Osteocyte (in vitro differentiated cells): ENCODE measurements at regions not wholly inside any gene's neighbourhood (a gene's known extent, or its start where the extent isn't known, plus 50 kb on each side); places are given as distances from the start of the nearest gene placed in this dataset.

Experiments used
- DNase-seq: peaks from one replicate; pipeline ENCODE4 v3.0.0; 2021; ENCODE audit warnings: mixed read lengths; ENCODE audit not compliant: unreplicated experiment; ENCODE audit errors: extremely low spot score
- H3K27ac Mint-ChIP-seq: one replicate; pipeline ENCODE4 v1.8.0; 2021; ENCODE audit warnings: mild to moderate bottlenecking, mixed read lengths; ENCODE audit not compliant: unreplicated experiment
- H3K27me3 Mint-ChIP-seq: one replicate; pipeline ENCODE4 v1.8.0; 2021; ENCODE audit warnings: mixed read lengths; ENCODE audit not compliant: unreplicated experiment
- H3K36me3 Mint-ChIP-seq: one replicate; pipeline ENCODE4 v1.8.0; 2021; ENCODE audit warnings: mixed read lengths; ENCODE audit not compliant: unreplicated experiment
- H3K4me1 Mint-ChIP-seq: one replicate; pipeline ENCODE4 v1.8.0; 2021; ENCODE audit warnings: mixed read lengths; ENCODE audit not compliant: unreplicated experiment
- H3K4me3 Mint-ChIP-seq: one replicate; pipeline ENCODE4 v1.8.0; 2021; ENCODE audit warnings: mild to moderate bottlenecking, moderate library complexity, mixed read lengths; ENCODE audit not compliant: unreplicated experiment
- H3K9me3 Mint-ChIP-seq: one replicate; pipeline ENCODE4 v1.8.0; 2021; ENCODE audit warnings: mixed read lengths; ENCODE audit not compliant: unreplicated experiment
- TF ChIP-seq, protein P1 (sequence below): fragments of 200-600 bp; sonication (generic); IDR thresholded peaks from 2 replicates; pipeline ENCODE4 v1.5.0; 2021; ENCODE audit warnings: antibody characterized with exemption, mild to moderate bottlenecking, moderate library complexity

DNA sequence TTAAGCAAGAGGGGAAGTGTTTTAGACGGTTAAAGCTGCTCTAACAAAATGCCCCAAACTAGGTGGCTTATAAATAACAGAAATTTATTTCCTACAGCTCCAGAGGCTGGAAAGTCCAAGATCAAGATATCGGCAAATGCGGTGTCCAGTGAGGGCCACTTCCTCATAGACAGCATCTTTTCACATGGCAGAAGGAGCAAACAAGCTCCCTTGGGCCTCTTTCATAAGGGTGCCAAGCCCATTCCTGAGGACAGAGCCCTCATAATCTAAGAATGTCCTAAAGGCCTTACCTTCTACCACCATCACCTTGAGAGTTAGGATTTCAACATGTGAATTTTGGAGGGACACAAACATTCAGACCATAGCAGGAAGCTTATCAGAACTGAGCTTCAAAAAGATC is 57.3 kb upstream of the PPP1CB start:
- H3K27me3 Mint-ChIP-seq, result no peaks in the 10 kb centered on the region
- no peak overlapping the region for H3K4me3 Mint-ChIP-seq
- peaks cover 47% of the 10 kb centered on the region for H3K4me1 Mint-ChIP-seq
- TF ChIP-seq, protein P1, sequence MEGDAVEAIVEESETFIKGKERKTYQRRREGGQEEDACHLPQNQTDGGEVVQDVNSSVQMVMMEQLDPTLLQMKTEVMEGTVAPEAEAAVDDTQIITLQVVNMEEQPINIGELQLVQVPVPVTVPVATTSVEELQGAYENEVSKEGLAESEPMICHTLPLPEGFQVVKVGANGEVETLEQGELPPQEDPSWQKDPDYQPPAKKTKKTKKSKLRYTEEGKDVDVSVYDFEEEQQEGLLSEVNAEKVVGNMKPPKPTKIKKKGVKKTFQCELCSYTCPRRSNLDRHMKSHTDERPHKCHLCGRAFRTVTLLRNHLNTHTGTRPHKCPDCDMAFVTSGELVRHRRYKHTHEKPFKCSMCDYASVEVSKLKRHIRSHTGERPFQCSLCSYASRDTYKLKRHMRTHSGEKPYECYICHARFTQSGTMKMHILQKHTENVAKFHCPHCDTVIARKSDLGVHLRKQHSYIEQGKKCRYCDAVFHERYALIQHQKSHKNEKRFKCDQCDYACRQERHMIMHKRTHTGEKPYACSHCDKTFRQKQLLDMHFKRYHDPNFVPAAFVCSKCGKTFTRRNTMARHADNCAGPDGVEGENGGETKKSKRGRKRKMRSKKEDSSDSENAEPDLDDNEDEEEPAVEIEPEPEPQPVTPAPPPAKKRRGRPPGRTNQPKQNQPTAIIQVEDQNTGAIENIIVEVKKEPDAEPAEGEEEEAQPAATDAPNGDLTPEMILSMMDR, result no peak
- H3K27ac Mint-ChIP-seq, result no peak overlapping the region
- no peaks in the 10 kb centered on the region for H3K9me3 Mint-ChIP-seq
- no peaks in the 10 kb centered on the region for H3K36me3 Mint-ChIP-seq
- no peak for DNase-seq

DNA sequence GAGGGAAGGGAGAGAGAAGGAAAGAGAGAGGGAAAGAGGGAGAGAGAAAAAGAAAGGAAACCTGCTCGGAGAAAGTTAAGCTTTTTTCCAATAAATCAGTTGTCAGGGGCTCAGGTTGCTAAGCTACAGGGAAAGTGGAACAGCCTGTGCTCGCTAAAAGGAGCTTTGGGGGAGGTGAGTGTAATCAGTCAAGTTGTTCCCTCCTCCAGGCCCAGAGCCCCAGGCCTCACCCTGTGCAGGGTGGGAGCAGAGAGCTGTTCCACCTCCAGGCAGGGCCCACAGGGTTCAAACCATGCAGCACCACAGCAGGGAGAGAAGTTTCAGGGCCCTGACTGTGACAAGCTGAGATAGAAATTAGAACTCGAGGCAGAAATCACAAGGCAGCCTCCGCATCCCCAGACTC is 56.4 kb upstream of the PPP1CB start:
- no peaks in the 10 kb centered on the region for H3K9me3 Mint-ChIP-seq
- H3K36me3 Mint-ChIP-seq, result no peaks in the 10 kb centered on the region
- TF ChIP-seq, protein P1, result no peak
- no peaks in the 10 kb centered on the region for H3K27me3 Mint-ChIP-seq
- H3K4me3 Mint-ChIP-seq, result no peak overlapping the region
- peaks cover 46% of the 10 kb centered on the region for H3K4me1 Mint-ChIP-seq
- DNase-seq, result no peak
- peak overlapping the region; percentile 32 for H3K27ac Mint-ChIP-seq

DNA sequence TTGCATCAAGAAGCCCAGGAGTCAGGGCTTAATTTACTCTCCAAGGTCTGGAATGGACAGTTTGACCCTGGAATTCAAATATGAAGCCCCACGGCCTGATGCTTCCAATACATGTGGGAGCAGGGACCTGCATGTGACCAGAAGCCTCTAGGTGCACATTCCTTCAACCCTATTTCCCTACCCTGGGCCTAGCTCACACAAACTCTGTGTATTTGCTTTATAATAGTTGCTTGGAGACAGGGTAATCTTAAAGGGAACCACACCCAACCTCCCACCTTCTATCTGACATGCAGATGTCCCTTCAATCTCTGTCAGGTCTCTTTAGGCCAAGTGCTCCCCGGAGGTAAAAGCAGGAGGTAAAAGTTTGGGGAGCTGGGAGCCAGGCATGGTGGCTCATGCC is 55.4 kb upstream of the PPP1CB start:
- Mint-ChIP-seq H3K4me1 (peaks cover 37% of the 10 kb centered on the region), H3K27me3 (no peaks in the 10 kb centered on the region), H3K9me3 (no peaks in the 10 kb centered on the region), H3K27ac (no peak overlapping the region), H3K4me3 (no peak overlapping the region), H3K36me3 (no peaks in the 10 kb centered on the region)
- no peak for DNase-seq
- TF ChIP-seq, protein P1, result no peak

DNA sequence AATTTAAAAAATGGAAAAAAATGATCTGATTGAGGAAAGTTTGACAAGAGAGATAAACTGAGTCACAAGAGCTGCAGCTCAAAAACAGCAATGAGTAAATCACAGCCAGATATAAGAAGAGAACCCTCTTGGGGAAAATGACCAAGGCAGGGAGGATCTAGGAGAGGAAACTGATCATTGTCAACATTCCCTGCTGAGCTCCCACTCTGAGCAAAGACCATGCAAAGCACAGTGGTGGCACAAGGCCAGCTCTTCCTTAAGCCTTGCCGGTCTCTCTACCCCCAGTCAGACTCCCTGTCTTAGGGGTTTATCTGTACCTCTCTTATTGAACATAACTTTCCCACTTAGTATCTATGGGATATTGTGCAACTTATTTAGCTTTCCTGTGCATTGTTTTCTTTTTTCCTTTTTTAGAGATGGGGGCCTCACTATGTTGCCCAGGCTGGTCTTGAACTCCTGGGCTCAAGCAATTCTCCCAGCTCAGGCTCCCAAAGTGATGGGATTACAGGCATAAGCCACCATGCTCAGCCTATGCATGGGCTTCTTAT is 54.0 kb upstream of the PPP1CB start:
- Mint-ChIP-seq H3K4me3 (no peak overlapping the region), H3K27me3 (no peaks in the 10 kb centered on the region), H3K4me1 (peaks cover 24% of the 10 kb centered on the region), H3K9me3 (no peaks in the 10 kb centered on the region), H3K27ac (no peak overlapping the region), H3K36me3 (no peaks in the 10 kb centered on the region)
- TF ChIP-seq, protein P1, result no peak
- no peak for DNase-seq

DNA sequence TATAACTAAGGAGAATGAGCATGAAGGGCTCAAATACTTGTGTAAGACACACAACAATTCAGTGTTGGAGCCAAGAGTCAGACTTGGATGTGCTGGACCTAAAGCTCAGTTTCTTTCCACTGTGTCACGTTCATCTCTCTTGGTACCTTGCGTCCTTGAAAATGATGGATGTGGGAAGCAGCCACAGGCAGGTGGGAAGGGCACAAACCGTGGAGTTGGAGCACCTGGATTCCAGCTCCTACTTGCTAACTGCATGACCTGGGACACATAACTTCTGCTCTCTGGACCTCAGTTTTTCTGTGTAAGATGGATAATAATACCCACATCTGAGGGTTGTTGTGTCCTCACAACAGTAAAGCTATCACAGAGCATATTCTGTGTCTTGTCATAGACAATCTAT is 53.1 kb upstream of the PPP1CB start:
- DNase-seq, result no peak
- no peaks in the 10 kb centered on the region for H3K9me3 Mint-ChIP-seq
- TF ChIP-seq, protein P1, result no peak

More for the DNA sequence above, 53.1 kb upstream of the PPP1CB start:
- Mint-ChIP-seq H3K4me3 (no peak overlapping the region), H3K36me3 (no peaks in the 10 kb centered on the region), H3K27ac (no peak overlapping the region), H3K4me1 (peaks cover 21% of the 10 kb centered on the region), H3K27me3 (no peaks in the 10 kb centered on the region)
